EL (cell line): ENCODE measurements at regions not wholly inside any gene's neighbourhood (a gene's known extent, or its start where the extent isn't known, plus 50 kb on each side); places are given as distances from the start of the nearest gene placed in this dataset.
A peak's percentile ranks its signal among the peaks of the same experiment; 100 is the strongest.

ENCODE experiments used
- DNase-seq: peaks from one replicate; pipeline ENCODE4 v3.0.0-alpha.2; 2016

- peak; percentile 87 for DNase-seq
Measured at GRCh38 chr10:3248526-3249306, 76.1 kb upstream of the PITRM1 start.

DNA sequence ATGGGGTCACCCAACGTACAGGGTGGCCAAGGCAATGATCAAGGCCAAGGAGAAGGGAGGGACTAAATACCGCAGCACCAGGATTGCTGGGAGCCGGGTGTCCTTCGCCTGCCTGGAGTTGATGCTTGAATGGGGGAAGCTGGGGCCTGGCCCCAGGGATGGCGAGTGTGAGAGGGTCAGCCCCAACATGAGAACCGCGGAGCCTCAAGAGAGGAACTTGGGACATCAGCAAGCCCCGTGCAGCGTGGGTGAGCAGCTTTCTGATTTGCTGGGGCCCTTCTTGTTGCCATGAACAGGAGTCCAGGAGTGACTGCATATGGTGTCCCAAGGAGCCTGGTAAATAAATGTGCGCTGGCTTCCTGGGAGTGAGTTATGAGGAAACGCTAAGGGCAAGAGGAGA lies 72.8 kb upstream of the PITRM1 start:
- no peak for DNase-seq

DNA sequence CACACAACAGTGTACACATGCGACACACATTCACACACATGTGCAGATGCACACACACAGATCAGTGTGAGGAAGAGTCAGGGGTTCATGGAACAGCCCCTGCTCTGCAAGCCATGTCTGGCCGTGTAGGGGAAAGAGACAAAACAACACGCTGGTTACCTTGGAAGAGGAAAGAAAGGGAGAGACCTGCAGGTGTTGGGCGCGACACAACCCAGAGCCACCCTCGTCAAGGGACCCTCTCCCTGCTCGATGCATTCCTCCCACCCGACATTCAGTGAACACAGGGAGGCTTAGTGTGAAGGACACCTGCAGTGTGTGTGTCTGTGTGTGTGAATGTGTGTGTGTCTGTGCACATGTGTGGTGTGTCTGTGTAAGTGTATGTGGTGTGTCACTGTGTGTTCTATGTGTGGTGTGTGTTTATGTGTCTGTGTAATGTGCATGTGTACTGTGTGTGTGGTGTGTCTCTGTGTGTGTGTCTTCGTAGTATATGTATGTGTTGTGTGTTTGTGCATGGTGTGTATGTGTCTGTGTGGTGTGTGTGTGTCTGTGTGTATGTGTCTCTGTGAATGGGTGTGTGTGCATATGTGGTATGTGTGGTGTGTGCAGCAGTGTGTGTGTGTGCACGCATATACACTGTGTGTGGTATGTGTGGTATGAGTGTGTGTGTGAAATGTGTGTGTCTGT lies 69.5 kb upstream of the PITRM1 start:
- no peak for DNase-seq

DNA sequence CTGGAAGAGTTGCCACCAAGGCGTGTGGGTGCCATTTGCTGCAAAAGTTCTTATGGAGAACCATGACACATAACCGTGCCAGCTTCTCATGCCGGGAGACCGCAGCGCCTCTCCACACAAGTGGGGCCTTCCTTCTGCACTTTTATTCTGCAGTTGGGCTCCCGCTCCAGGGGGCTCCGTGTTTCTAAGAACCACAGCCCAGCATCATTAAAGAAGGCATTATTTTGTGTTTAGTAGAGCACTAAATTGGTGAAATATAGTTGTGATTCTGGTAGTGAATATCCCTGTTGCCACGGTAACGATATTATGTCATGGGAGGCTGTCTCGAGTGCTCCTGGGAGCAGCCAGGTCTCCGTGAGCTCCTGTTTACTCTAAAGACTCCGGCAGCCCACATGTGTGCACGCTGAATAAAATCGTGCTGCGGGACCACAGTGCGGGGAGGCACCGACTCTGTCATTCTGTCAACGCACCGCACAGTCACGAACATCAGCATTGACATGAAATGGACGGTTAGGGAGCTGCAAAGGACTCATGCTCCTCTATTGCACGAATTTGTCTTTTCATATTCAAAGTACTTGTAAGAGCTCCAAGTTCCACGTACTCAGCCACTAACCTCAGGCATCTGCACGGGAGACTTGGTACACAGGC lies 68.8 kb upstream of the PITRM1 start:
- no peak for DNase-seq

GRCh38 chr10:3239920-3240894 lies 67.6 kb upstream of the PITRM1 start:
- DNase-seq: no peak

DNA sequence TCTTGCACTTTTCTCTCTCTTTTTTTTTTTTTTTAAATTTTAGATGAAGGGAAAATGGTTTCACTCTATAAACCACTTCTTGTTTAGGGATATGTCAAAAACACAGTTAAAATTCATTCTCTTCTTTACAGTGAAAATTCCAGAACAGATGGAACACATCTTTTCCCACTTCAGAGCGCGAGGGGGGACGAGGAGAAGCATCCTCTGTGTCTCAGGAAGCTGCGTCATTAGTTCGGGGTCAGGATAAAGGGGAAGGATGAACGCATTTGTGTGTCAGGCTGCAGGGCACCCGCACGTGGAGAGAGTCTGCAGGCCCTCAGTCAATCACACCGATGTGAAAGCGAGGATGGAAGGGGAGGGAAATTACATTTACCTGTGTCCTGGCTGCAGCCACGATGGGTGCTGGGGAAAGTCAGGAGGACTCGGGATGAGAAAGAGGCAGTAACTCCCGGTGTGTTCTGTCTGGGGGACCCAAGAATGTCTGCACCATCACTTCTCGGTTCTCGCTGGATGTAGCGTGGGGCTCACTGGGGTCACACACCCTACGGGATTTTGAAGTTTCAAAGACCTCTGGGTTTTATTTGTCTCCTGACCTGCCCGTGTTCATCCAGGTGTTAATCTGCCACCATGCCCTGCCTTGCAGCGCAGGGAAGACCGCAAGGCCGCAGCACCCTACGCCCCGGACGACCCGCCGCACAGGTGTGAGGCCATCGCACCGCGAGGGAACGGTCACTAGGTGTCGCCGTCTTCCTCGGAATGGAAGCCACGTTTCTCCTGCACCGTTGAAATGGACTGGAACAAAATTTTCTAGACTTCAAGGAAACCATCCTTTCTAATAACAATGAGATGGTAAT lies 66.7 kb upstream of the PITRM1 start:
- peak; percentile 36 for DNase-seq

DNA sequence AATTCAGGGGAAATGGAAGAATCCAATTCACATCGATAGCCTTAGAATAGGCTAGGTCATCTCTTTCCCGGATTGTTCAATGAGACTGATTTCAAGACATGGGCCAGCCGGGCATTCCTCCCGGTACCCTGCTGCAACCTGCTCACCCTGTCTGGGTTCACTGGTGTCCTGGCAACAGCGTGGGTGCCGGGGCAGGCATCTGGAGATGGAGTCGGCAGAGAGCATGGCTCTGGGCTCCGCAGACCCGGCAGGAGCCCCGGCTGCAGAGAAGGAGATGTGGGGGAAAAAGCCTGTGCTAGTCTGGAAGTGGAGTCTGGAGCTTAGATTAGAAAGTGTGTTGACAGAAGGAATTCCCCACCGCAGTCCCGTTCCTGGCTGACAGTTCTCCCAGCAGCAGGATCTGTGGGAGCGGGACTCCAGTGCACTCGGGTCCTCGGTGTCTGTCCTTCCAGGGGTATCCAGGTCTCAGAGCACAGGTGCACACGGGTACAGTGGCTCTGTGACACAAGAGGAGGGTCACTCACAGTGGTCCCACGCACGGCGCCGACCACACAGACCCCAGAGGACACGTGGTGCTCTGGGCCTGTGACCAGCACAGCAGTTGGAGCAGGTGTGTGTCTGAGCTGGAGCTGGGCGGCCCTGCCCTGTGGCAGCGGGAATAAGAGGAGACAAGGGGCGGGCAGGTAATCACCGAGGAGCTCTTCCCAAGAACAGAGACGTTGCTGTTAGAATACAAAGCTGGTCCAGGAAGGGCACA lies 65.7 kb upstream of the PITRM1 start:
- no peak for DNase-seq

- no peak for DNase-seq
Measured at GRCh38 chr10:3237530-3237929, 64.9 kb upstream of the PITRM1 start.

- DNase-seq: no peak
Measured at GRCh38 chr10:3236644-3237404, 64.2 kb upstream of the PITRM1 start.

DNA sequence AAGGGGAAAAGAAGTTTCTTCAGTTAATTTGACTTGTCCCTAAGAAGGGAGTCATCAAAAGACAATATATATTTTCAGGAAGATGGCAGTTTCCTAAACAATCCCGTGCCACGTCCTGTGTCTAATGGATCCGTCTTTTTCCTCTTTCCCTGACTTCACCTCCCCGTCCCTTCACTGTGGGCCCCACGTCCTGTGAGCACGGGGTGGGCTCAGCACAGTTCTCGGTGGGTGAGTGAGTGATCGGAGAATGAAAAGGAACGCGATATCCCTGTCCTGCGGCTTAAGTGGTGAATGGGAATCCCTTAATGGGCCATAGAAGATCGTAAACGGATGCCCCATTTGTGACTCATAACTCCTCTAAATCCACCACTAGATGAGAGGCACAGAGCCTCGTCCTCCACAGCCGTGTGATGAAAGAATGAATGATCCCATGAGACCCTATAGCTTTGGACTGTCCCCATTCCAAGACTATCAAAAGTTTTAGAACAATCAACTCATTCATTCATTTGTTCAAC lies 63.5 kb upstream of the PITRM1 start:
- no peak for DNase-seq

GRCh38 chr10:3235395-3235794 lies 62.8 kb upstream of the PITRM1 start:
- DNase-seq: no peak

GRCh38 chr10:3233486-3233990 lies 61.0 kb upstream of the PITRM1 start:
- no peak for DNase-seq

GRCh38 chr10:3231951-3232730 lies 59.6 kb upstream of the PITRM1 start:
- no peak for DNase-seq

DNA sequence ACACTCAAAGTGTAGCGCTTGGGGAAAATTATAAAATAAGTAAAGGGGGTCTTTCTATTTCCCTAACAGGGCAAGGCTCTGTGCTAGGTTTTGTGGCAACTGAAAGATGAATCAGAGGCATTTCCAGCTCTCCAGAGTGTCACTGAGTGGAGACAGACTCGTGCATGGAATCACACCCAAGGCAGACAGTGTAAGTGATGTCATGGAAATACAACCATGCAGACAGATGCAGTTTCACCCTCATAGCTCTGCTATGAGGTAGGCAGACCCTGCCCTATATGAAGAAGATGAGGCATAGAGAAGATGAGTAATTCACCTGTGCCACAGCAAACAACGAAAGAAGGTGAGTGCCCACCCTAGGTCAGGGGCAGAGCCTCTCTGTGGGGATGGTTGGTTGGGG lies 57.2 kb upstream of the PITRM1 start:
- DNase-seq: peak; percentile 17

DNA sequence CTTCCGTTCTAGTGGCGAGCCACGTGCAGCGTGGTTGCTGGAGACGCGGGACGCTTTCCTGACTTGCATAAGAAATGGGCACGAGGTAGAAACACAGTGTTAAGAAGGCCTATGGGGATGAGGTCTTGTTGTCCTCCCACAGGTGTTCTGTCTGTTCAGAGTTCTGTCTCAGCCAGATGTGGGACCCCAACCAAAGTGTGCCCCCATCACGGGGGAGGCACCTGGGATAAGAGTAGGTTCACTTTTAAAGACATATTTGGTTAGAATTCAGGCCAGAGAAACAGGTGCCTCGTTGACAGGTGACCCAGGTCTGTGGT lies 56.0 kb upstream of the PITRM1 start:
- no peak for DNase-seq

- peak; percentile 86 for DNase-seq
Measured at GRCh38 chr10:3226960-3227744, 54.6 kb upstream of the PITRM1 start.

DNA sequence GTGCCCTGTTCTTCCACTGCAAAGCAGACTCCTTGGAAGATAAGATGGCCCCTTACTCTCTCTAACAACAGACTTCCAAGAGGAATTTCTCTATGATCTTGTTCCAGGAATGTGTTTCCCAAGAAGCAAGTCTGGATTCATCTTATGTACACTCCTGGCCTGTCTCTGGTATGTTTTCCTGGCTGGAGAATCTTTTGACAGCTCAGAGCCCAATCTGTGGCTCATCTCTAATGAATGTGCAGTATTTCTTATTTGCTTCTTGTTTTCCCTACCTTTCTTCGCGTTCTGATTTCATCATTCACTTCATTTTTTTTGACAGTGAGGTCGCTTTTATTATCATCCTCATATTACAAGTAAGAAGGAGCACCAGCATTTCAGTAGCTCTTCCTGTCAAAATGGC lies 53.0 kb upstream of the PITRM1 start:
- DNase-seq: peak; percentile 74

GRCh38 chr10:3224241-3224640 lies 51.7 kb upstream of the PITRM1 start:
- DNase-seq: no peak
